ENCODE measurements at regions not wholly inside any gene's neighbourhood (a gene's known extent, or its start where the extent isn't known, plus 50 kb on each side); places are given as distances from the start of the nearest gene placed in this dataset.

DNA sequence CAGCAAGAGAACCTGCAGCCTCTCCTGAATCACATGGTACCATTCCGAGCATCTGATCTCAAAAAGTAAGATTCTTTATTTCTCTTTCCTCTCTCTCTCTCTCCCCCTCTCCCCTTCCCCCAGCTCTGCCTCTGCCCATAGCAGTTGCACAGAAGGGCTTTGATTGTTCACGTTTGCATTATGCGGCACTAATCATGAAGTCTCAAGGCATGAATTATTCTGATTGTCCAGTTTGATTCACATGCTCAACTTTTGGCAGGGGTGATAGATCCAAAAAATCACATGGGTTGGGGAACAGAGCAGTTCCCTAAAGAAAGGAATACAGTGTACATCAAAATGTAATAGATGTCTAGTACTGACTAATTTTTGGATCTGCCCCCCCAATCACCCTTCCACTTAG is 380.0 kb upstream of the SOX9 start:
- TF ChIP-seq, protein P1, sequence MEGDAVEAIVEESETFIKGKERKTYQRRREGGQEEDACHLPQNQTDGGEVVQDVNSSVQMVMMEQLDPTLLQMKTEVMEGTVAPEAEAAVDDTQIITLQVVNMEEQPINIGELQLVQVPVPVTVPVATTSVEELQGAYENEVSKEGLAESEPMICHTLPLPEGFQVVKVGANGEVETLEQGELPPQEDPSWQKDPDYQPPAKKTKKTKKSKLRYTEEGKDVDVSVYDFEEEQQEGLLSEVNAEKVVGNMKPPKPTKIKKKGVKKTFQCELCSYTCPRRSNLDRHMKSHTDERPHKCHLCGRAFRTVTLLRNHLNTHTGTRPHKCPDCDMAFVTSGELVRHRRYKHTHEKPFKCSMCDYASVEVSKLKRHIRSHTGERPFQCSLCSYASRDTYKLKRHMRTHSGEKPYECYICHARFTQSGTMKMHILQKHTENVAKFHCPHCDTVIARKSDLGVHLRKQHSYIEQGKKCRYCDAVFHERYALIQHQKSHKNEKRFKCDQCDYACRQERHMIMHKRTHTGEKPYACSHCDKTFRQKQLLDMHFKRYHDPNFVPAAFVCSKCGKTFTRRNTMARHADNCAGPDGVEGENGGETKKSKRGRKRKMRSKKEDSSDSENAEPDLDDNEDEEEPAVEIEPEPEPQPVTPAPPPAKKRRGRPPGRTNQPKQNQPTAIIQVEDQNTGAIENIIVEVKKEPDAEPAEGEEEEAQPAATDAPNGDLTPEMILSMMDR (IDR thresholded peaks at IDR 0.05; ENCODE audit: insufficient read depth, low read depth, low read length, missing control alignments), result no peak
- no peak overlapping the region for H3K4me3 ChIP-seq (ENCODE audit: low read length)
- DNase-seq (ENCODE audit: low read depth), result no peak

DNA sequence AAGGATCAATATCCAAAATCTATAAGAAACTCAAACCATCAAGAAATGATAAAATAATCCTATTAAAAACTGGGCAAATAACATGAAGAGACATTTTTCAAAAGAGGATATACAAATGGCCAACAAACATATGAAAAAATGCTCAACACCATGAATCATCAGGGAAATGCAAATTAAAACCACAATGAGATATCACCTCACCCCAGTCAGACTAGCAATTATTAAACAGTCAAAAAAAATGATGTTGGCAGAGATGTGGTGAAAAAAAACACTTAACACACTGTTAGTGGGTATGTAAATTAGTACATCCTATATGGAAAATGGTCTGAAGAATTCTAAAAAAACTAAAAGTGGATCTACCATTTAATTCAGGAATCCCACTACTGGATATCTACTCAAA is 379.0 kb upstream of the SOX9 start:
- TF ChIP-seq, protein P1 (IDR thresholded peaks at IDR 0.05; ENCODE audit: insufficient read depth, low read depth, low read length, missing control alignments), result no peak
- no peak overlapping the region for H3K4me3 ChIP-seq (ENCODE audit: low read length)
- DNase-seq (ENCODE audit: low read depth), result peak; percentile 39

DNA sequence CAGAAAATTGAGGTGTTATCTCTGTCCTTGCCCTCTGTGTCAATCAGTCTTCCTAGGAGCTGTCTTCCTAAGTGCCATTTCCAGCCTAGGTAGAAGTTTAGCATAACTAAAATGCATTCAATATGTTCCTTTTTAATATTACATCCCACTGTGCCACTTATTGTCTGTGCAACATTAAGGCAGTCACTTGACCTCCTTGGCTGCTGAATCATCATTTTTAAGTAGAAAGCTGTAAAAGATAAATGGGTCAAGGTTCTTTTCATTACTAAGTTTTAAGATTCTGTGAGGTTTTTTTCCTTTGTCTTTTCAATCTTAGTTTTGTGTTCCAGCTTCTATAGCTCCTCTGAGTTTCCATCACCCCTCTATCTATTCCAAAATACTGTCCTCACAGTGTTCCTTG is 371.9 kb upstream of the SOX9 start:
- TF ChIP-seq, protein P1 (IDR thresholded peaks at IDR 0.05; ENCODE audit: insufficient read depth, low read depth, low read length, missing control alignments), result no peak
- H3K4me3 ChIP-seq (ENCODE audit: low read length), result no peak overlapping the region
- no peak for DNase-seq (ENCODE audit: low read depth)

DNA sequence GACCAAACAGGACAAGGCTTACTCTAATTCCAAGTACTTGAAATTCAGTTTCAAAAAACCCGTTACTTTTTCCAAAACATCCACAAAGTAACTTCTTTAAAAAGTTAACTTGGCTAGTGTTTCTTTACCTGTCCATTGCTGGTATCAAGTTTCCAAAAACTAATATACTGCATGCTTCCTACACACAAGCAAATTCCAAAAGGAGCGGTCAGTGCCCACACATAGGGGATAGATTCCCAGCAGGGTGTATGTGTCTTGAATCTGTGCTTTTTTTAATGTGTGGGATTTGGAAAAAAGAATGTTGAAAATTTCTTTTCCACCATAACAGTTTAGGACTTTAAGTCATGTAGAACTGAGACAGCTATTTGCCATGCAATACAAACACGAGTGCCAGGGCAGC is 367.8 kb upstream of the SOX9 start:
- H3K4me3 ChIP-seq (ENCODE audit: low read length), result no peak overlapping the region
- DNase-seq (ENCODE audit: low read depth), result peak; percentile 4
- TF ChIP-seq, protein P1 (IDR thresholded peaks at IDR 0.05; ENCODE audit: insufficient read depth, low read depth, low read length, missing control alignments), result no peak

DNA sequence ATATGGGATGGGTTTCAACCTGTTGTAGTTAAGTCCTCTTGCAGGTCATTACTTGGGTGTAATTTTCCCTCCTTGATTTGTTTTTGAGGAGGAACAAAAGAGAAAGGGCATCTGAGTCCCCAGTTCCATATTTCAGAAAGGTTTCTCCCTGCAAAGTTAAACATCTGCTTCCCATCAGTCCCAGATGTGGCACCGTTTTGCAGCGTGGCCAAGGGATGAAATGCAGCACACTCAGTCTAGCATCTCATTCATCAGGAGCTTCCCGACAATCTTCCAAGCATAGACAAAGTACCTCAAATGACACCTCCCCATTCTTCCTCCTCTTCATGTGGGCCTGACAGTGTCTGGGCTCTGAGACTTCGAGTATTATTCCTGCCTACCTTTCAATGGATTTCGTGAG is 363.7 kb upstream of the SOX9 start:
- no peak overlapping the region for H3K4me3 ChIP-seq (ENCODE audit: low read length)
- DNase-seq (ENCODE audit: low read depth), result no peak
- TF ChIP-seq, protein P1 (IDR thresholded peaks at IDR 0.05; ENCODE audit: insufficient read depth, low read depth, low read length, missing control alignments), result no peak

DNA sequence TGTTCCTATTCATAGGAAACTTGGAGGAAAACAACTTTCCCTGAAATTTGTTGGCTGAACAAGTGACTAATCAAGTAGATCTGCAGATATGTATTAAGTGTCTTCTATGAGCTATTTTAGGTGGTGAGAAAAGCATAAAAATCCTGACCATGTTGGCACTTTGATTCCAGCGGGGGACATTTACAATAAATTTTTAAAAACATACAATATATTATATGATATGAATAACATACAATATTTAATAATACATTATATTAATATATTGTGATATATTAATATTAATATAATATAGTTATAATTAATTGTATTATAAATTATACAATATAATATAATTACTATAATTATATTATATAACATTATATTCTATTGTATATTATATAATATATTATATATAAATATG is 362.9 kb upstream of the SOX9 start:
- H3K4me3 ChIP-seq (ENCODE audit: low read length), result no peak overlapping the region
- TF ChIP-seq, protein P1 (IDR thresholded peaks at IDR 0.05; ENCODE audit: insufficient read depth, low read depth, low read length, missing control alignments), result no peak
- DNase-seq (ENCODE audit: low read depth), result no peak

DNA sequence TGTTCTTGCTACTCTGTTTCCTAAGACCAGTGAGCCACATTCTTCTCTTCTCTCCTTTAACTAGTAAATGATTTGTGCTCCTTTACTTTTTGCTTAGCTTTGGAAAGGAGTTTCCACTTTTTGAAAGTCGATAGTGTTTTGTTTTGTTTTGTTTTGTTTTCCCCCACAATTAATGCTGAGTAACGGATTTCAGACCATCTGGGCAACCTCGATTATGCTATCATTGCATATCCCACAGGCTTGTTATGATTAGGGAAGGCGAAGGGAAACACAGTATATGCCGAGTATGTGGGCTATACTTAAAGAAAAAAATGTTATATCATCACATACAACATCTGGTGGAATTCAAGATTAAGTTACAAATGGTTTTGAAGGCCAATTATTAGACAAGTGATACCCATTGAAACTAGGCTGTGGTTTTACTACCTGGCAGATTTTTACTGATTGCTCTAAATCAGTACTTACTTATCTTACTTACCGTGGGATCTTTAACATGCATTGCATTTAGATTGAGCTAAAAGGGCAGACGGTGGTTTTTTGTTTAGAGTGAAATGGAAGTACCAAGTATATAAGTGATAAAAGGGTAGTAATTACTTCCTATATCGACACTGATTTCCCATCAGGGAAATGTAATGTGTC is 361.3 kb upstream of the SOX9 start:
- no peak overlapping the region for H3K4me3 ChIP-seq (ENCODE audit: low read length)
- DNase-seq (ENCODE audit: low read depth), result no peak
- TF ChIP-seq, protein P1 (IDR thresholded peaks at IDR 0.05; ENCODE audit: insufficient read depth, low read depth, low read length, missing control alignments), result no peak
